NT2/D1 (cell line): ENCODE measurements at regions not wholly inside any gene's neighbourhood (a gene's known extent, or its start where the extent isn't known, plus 50 kb on each side); places are given as distances from the start of the nearest gene placed in this dataset.

ENCODE experiments used
- DNase-seq: peaks from one replicate; pipeline ENCODE4 v3.0.0-alpha.2; 2011; ENCODE audit warnings: low read depth, low spot score
- H3K27me3 ChIP-seq: 2 replicates; pipeline ENCODE4 v1.6.0; 2011; ENCODE audit warnings: mild to moderate bottlenecking; ENCODE audit not compliant: insufficient read length, insufficient read depth
- H3K36me3 ChIP-seq: 2 replicates; pipeline ENCODE4 v1.6.1; 2011; ENCODE audit warnings: mild to moderate bottlenecking, low read length, mixed read lengths; ENCODE audit not compliant: insufficient read depth, insufficient read length
- H3K4me1 ChIP-seq: 2 replicates; pipeline ENCODE4 v1.5.1; 2011; ENCODE audit not compliant: insufficient read depth, insufficient read length
- H3K4me3 ChIP-seq: 2 replicates; pipeline ENCODE4 v1.5.1; 2011; ENCODE audit warnings: low read depth; ENCODE audit not compliant: insufficient read length
- H3K9ac ChIP-seq: 2 replicates; pipeline ENCODE4 v1.6.0; 2011; ENCODE audit warnings: low read depth; ENCODE audit not compliant: insufficient read length
- H3K9me3 ChIP-seq: 2 replicates; pipeline ENCODE4 v1.5.1; 2011; ENCODE audit warnings: mild to moderate bottlenecking, low read length; ENCODE audit not compliant: insufficient read depth
- SUZ12 ChIP-seq: IDR thresholded peaks from 2 replicates; pipeline ENCODE4 v1.6.1; 2011; ENCODE audit not compliant: insufficient read length, insufficient read depth; ENCODE audit errors: extremely low read depth
- YY1 ChIP-seq: IDR thresholded peaks from 2 replicates; pipeline ENCODE4 v1.6.1; 2011; ENCODE audit not compliant: insufficient read length, insufficient read depth
- ZNF274 ChIP-seq: IDR thresholded peaks from 2 replicates; pipeline ENCODE4 v1.6.1; 2011; ENCODE audit warnings: mild to moderate bottlenecking, low read depth, low read length

GRCh38 chr2:128404709-128405466 lies 86.2 kb upstream of the HS6ST1 start:
- TF ChIP-seq SUZ12 (no peak), YY1 (no peak), ZNF274 (no peak)

GRCh38 chr2:128405467-128405900 lies 86.8 kb upstream of the HS6ST1 start:
- no peaks in the 10 kb centered on the region for H3K27me3 ChIP-seq
- H3K4me1 ChIP-seq = peaks cover 17% of the 10 kb centered on the region
- H3K9me3 ChIP-seq = no peaks in the 10 kb centered on the region
- H3K4me3 ChIP-seq = no peak overlapping the region
- no peak overlapping the region for H3K9ac ChIP-seq
- no peaks in the 10 kb centered on the region for H3K36me3 ChIP-seq
- TF ChIP-seq SUZ12 (no peak), YY1 (no peak), ZNF274 (no peak)
- no peak for DNase-seq

More at GRCh38 chr2:128404709-128405466, 86.2 kb upstream of the HS6ST1 start:
- Histone ChIP-seq H3K27me3 (no peaks in the 10 kb centered on the region), H3K36me3 (no peaks in the 10 kb centered on the region), H3K9ac (no peak overlapping the region), H3K9me3 (no peaks in the 10 kb centered on the region), H3K4me3 (no peak overlapping the region), H3K4me1 (peaks cover 17% of the 10 kb centered on the region)
- no peak for DNase-seq

GRCh38 chr2:128405981-128406613 lies 87.4 kb upstream of the HS6ST1 start:
- Histone ChIP-seq H3K9me3 (no peaks in the 10 kb centered on the region), H3K4me3 (no peak overlapping the region), H3K9ac (no peak overlapping the region), H3K36me3 (no peaks in the 10 kb centered on the region), H3K4me1 (peaks cover 17% of the 10 kb centered on the region), H3K27me3 (no peaks in the 10 kb centered on the region)
- DNase-seq = no peak
- TF ChIP-seq ZNF274 = no peak
- TF ChIP-seq YY1 = no peak
- no peak for TF ChIP-seq SUZ12

- Histone ChIP-seq H3K27me3 (no peaks in the 10 kb centered on the region), H3K4me1 (peaks cover 17% of the 10 kb centered on the region), H3K9ac (peak overlapping the region; percentile 58), H3K36me3 (no peaks in the 10 kb centered on the region), H3K4me3 (no peak overlapping the region), H3K9me3 (no peaks in the 10 kb centered on the region)
- no peak for DNase-seq
- TF ChIP-seq SUZ12 (no peak), YY1 (no peak), ZNF274 (no peak)
Measured at GRCh38 chr2:128406736-128407554, 88.3 kb upstream of the HS6ST1 start.

- Histone ChIP-seq H3K36me3 (no peaks in the 10 kb centered on the region), H3K4me1 (peaks cover 20% of the 10 kb centered on the region), H3K9ac (no peak overlapping the region), H3K4me3 (no peak overlapping the region), H3K27me3 (no peaks in the 10 kb centered on the region), H3K9me3 (no peaks in the 10 kb centered on the region)
- DNase-seq = no peak
- no peak for TF ChIP-seq YY1
- TF ChIP-seq SUZ12 = no peak
- no peak for TF ChIP-seq ZNF274
Measured at GRCh38 chr2:128408349-128409305, 90.0 kb upstream of the HS6ST1 start.

- Histone ChIP-seq H3K36me3 (no peaks in the 10 kb centered on the region), H3K27me3 (no peaks in the 10 kb centered on the region), H3K9ac (no peak overlapping the region), H3K4me1 (peaks cover 22% of the 10 kb centered on the region), H3K4me3 (no peak overlapping the region), H3K9me3 (no peaks in the 10 kb centered on the region)
- no peak for TF ChIP-seq YY1
- TF ChIP-seq ZNF274 = no peak
- no peak for TF ChIP-seq SUZ12
- DNase-seq = no peak
Measured at GRCh38 chr2:128409326-128410034, 90.8 kb upstream of the HS6ST1 start.
